Suprapubic skin (tissue), 3 donors: ENCODE measurements at regions not wholly inside any gene's neighbourhood (a gene's known extent, or its start where the extent isn't known, plus 50 kb on each side); places are given as distances from the start of the nearest gene placed in this dataset.

Experiments
- EP300 ChIP-seq: sonication (generic); formaldehyde crosslinking; IDR thresholded peaks from one replicate; pipeline ENCODE4 v1.6.1; 2017; ENCODE audit warnings: antibody characterized with exemption
- TF ChIP-seq, protein P1 (sequence below), 2 donors: fragments of 200-600 bp in 1 of 2; fragments of 450-650 bp in 1 of 2; sonication (generic) in 1 of 2; IDR thresholded peaks; one replicate each; pipeline ENCODE4 v1.5.1; 2016 to 2019; ENCODE audit warnings: antibody characterized with exemption in 2 of 2, mild to moderate bottlenecking in 1 of 2, moderate library complexity in 1 of 2

DNA sequence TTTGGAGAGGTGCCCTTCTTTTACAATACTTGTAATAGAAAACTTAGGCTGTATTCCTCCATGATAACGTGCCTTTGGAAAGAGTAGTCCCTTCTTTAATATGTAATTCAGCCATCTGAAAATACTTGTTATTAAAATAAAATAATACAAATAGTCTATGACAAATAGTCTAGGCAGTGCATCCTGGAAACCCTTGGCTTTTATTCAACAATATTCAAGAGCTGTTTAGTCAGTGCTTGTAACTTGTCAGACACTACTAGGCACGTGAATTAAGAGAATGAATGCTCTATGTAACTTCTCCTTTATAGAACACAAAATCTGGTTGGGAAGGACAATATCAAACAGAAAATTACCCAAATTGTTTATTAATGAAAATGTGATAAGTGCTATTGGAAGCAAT, 388.2 kb downstream of the MTX2 start:
- TF ChIP-seq, protein P1, sequence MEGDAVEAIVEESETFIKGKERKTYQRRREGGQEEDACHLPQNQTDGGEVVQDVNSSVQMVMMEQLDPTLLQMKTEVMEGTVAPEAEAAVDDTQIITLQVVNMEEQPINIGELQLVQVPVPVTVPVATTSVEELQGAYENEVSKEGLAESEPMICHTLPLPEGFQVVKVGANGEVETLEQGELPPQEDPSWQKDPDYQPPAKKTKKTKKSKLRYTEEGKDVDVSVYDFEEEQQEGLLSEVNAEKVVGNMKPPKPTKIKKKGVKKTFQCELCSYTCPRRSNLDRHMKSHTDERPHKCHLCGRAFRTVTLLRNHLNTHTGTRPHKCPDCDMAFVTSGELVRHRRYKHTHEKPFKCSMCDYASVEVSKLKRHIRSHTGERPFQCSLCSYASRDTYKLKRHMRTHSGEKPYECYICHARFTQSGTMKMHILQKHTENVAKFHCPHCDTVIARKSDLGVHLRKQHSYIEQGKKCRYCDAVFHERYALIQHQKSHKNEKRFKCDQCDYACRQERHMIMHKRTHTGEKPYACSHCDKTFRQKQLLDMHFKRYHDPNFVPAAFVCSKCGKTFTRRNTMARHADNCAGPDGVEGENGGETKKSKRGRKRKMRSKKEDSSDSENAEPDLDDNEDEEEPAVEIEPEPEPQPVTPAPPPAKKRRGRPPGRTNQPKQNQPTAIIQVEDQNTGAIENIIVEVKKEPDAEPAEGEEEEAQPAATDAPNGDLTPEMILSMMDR (IDR thresholded peaks at IDR 0.05) = no peak
- TF ChIP-seq EP300 = no peak
